NCI-H82 treated with DMSO at 0.1 percent for 48 hours (cell line): ENCODE measurements at regions not wholly inside any gene's neighbourhood (a gene's known extent, or its start where the extent isn't known, plus 50 kb on each side); places are given as distances from the start of the nearest gene placed in this dataset.
"Not testable (repeated sequence)": the region's sequence is repeated elsewhere in the genome, so short reads cannot be mapped to it uniquely, and the experiment has no call there.

Source experiments
- DNase-seq: peaks from one replicate; lab custom pipeline; 2025; ENCODE audit not compliant: unreplicated experiment; lab: John Stamatoyannopoulos, UW

- not testable (repeated sequence) for DNase-seq
These were observed 537.4 kb upstream of the STEAP1 start for GRCh38 chr7:89616829-89617228.

DNA sequence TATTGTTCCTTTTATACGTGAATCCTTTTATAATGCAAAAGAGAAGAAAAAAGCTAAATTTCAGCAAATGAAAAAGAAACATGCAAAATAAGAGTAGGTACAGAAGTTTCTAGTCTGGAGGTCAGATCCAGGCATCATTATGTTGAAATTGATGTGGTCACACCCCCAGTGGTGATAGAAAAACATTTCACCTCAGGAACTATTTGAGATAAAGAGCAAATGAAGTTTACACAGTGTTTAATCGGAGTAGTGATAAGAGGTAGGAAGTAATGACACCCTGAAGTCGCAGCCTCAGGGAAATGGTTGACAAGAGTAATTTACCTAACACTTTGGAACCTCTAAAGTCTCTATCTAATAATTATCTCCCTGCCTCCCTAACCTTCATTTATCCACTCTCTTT, 536.0 kb upstream of the STEAP1 start:
- no peak for DNase-seq

GRCh38 chr7:89621925-89622641, 532.2 kb upstream of the STEAP1 start:
- no peak for DNase-seq

GRCh38 chr7:89623018-89623672, 531.1 kb upstream of the STEAP1 start:
- peak; percentile 12 for DNase-seq

DNA sequence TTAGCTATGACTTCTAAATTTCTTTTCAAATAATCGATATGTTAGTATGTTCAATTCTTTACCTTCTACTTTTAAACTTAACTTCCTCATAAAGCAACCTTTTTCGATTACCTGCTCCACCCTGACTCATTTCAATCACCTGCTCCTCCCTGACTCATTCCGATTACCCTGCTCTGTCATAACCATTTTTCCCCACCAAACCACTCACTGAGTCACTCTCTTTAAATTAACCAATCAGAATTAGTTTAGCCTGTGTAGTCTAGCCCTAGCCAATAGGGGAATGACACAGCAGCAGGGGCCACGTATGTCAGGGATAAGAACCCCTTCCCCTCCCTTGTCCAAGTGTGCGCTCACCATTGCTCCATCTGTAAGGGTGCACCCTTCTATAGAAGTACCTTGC, 530.1 kb upstream of the STEAP1 start:
- not testable (repeated sequence) for DNase-seq

GRCh38 chr7:89648509-89648908, 505.8 kb upstream of the STEAP1 start:
- no peak for DNase-seq

DNA sequence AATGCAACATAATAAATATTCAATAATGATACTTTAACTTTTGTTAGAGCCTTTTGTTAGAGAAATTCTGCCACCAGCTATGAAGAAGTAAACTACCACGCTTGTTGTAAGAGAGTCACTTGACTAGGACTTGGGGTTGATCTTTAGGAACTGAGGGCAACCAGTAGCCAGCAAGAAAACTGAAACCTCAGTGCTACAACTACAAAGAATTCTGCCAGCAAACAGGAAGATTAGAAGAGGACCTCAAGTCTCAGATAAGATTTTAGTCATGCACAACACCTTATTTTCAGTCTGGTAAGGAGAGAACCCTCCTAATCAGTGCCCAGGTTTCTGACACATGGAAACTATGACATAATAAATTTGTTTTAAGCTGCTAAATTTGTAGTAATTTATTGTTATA, 498.3 kb upstream of the STEAP1 start:
- no peak for DNase-seq

GRCh38 chr7:89661876-89662275, 492.4 kb upstream of the STEAP1 start:
- no peak for DNase-seq

- no peak for DNase-seq
These were observed 488.0 kb upstream of the STEAP1 start for GRCh38 chr7:89666136-89666835.

- no peak for DNase-seq
These were observed 474.1 kb upstream of the STEAP1 start for GRCh38 chr7:89680161-89680560.

GRCh38 chr7:89681448-89681847, 472.8 kb upstream of the STEAP1 start:
- DNase-seq = no peak

- no peak for DNase-seq
These were observed 469.0 kb upstream of the STEAP1 start for GRCh38 chr7:89685287-89685686.

DNA sequence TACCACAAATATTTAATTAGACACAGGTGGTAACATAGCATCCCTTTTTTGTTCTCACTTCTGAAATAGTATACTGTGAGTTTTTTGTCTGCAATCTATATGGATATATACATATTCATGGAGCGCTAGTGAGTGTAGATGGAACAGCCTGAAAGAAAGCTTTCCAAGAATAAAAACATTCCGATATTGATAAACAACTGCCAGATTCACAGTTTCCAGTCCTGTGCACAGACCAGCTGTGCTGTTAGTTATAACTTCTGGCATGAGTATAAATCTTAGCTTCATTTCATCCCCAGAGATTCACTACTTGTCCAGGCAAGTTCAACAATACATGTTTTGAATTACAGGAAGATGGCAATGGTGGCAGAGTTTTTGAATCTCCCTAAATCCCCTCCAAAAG, 467.1 kb upstream of the STEAP1 start:
- no peak for DNase-seq

GRCh38 chr7:89695241-89695640, 459.0 kb upstream of the STEAP1 start:
- no peak for DNase-seq

DNA sequence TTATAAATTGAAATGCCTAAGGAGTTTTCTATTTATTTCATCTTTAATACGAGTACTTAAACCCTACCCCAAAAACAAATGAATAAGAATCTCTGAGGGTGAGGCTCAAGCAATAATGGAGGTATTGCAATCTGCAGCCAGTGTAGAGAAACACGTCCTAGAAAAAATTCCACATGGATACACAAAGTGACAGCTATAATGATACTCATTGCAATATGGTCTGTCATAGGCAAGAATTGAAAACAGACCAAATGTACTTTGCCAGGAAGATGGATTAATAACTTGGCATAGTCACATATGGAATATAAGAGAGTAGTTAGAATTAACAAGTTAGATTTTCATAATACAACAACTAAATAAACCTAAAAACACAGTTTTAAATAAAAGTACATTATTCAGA, 440.1 kb upstream of the STEAP1 start:
- no peak for DNase-seq

- not testable (repeated sequence) for DNase-seq
These were observed 435.3 kb upstream of the STEAP1 start for GRCh38 chr7:89718941-89719340.

DNA sequence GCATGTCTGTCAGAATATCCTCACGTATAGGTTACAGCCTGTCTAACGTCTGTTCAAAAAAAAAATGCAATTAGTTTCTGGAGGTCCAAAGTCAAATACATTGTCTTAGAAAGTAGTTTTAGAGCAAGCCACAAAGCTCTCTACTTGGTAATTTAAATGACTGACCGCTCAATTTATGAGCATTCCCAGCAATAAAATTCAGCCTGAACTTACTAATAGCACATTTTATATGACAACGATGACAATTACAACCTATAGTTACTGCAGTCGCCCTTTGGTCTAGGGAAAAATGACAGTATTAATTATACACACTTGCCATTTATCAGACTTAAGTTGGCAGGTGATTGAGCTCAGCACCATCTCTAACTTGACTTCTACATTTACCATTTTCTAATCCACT, 425.8 kb upstream of the STEAP1 start:
- peak; percentile 69 for DNase-seq

DNA sequence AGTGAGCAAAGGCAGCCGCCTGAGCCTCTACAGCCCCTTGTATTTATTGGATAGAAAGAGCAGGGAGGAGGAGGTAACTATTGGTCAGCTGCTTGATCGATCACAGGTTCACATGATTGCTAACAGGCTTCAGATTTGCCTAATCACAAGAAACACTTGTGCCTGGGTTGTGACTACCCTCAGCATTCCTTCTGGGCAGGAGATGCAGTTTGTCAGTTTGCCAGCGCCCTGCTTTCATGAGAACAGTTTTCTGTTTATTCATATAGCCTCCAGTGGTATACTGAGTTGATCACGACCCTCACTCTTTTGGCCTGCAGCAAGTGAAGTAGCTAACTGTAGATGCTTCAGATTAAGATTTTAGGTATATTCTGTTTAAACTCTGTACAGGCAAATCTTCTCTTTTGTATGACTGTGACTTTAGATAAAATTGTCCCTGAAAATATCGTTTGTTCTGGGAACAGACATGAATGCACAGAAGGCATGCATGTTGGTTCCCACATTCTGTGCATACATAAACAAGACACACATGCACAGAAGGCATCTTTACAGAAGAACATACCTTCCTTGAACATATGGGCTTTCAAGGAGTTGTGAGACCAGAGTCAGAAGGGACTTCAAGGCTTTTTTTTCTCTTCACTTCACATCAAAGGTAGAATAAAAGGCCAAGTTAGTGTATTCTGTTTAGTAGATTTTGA, 422.4 kb upstream of the STEAP1 start:
- no peak for DNase-seq

DNA sequence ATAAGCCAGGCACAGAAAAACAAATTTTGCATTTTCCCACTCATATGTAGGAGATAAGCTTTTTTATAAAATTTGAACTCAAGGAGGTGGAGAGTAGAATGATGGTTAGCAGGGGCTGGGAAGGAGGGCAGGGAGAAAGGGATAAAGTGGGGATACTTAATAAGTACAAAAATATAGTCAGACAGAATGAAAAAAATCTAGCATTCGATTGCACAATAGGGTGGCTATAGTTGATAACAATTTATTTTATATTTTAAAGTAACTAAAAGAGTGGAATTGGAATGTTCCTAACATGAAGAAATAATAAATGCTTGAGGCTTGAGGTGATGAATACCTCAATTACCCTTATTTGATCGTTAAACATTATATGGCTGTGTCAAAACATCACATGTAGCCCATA, 415.7 kb upstream of the STEAP1 start:
- DNase-seq = no peak

DNA sequence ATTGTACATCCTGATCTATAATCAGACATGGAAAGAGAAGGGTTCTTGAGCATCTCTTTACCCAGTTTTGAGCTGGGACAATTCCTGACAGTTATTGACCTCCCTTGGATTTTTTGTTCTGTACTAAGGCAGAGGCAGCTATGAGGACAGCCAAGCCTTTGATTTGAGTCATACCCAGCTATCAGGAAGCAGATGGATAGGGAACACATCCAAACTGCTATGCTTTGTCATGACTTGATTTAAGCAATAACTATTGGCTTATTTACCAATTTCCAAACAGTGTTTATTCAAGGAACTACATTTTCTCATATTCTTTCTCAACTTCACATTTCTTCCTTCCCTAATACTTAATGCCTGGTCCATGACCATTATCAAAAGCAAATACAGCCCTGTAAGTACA, 396.4 kb upstream of the STEAP1 start:
- no peak for DNase-seq

- DNase-seq = no peak
These were observed 393.6 kb upstream of the STEAP1 start for GRCh38 chr7:89760690-89761089.

DNA sequence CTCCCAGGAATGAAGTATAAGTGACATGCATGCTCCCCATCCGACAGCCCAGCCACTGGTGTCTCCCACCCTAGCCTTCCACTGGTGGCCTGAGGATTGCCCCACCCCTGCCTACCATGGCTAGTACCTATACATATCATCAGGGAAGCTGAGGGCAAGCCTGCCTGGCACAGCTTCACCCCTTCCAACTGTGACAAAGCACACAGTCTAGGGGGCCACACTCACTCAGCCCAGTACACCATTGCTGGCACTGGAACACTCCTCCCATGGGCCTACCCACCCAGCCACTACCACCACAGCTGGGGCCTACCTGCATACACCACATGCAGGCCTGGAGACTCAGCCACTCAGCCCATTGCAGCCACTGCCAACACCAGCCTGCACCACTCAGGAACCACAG, 393.1 kb upstream of the STEAP1 start:
- no peak for DNase-seq
